SU-DHL-6 (cell line): ENCODE measurements at regions not wholly inside any gene's neighbourhood (a gene's known extent, or its start where the extent isn't known, plus 50 kb on each side); places are given as distances from the start of the nearest gene placed in this dataset.
"Not testable (repeated sequence)": the region's sequence is repeated elsewhere in the genome, so short reads cannot be mapped to it uniquely, and the experiment has no call there.

ENCODE experiments used
- CTCF ChIP-seq: fragments of 200-600 bp; sonication (generic); IDR thresholded peaks from one replicate; pipeline ENCODE4 v1.5.1; 2017; ENCODE audit warnings: antibody characterized with exemption, mild to moderate bottlenecking, low read length, moderate library complexity; ENCODE audit not compliant: insufficient read depth, poor library complexity, severe bottlenecking
- EZH2phosphoT487 ChIP-seq: fragments of 200-600 bp; sonication (generic), shearing (Covaris generic); conservative IDR thresholded peaks from 2 replicates; pipeline ENCODE4 v1.6.1; 2018; ENCODE audit warnings: mild to moderate bottlenecking, antibody characterized with exemption, low read length, moderate library complexity, mixed read lengths

DNA sequence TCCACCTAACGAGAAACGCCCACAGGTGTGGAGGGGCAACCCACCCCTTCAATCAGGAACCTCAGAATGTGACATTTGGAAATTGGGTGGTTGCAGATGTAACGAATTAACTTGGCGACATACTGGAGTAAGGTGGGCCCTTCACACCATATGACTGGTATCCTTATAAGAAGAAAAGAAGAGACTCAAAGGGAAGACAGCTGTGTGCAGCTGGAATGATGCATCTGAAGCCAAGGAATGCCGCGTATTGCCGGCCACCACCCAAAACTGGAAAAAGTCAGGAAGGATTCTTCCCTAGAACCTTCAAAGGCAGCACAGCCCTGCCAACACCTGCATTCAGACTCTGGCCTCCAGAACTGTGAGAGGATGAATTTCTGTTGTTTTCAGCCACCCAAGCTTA is 270.0 kb upstream of the FRG2C start:
- not testable (repeated sequence) for TF ChIP-seq EZH2phosphoT487, CTCF
